ENCODE measurements at regions not wholly inside any gene's neighbourhood (a gene's known extent, or its start where the extent isn't known, plus 50 kb on each side); places are given as distances from the start of the nearest gene placed in this dataset.
"Not testable (repeated sequence)": the region's sequence is repeated elsewhere in the genome, so short reads cannot be mapped to it uniquely, and the experiment has no call there.

DNA sequence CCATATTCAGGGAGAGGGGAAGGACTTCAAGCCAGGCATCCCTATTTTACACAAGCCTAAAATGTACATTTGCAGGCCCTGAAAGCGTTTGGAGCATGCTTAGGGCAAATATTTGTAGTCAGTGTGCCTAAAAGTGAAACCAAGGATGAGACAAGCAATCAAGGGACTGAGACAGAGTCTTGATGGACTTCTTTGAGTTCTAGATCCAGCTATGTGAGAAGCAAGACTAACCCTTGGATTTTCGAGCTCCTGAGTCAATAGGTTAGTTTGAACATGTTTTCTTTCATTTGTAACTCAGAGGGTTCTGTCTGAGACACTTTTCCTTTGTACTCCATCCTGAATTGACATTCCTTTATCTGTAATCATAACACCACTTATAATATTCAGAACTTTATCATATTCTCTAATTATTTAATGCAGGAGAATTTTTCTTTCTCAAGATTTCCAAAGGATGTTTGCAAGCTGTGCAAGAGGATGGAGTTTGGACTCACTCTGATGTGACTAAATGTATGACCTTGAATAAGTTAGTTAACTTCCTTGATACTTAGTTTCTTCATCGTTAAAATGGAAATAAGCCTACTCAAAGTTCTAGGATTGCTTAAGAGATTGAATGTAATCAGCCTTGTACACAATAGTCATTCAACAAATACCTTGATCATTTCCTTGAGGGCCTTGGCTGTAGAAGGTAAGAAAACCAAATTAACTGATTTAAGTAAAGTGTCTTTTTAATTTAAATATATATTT, 1237.8 kb upstream of the ZEB2 start:
- DNase-seq (no peak), ATAC-seq (no peak)
- no peaks in the 10 kb centered on the region for H3K9me3 ChIP-seq (ENCODE audit: control insufficient read depth, low read length, poor library complexity, severe bottlenecking)
- no peaks in the 10 kb centered on the region for H3K4me1 Mint-ChIP-seq
- H3K36me3 Mint-ChIP-seq (ENCODE audit: low read depth): no peaks in the 10 kb centered on the region
- H3K4me3 Mint-ChIP-seq: no peak overlapping the region
- H3K27me3 Mint-ChIP-seq: no peaks in the 10 kb centered on the region
- H3K27ac Mint-ChIP-seq: no peak overlapping the region

GRCh38 chr2:145755019-145755837, 1235.3 kb upstream of the ZEB2 start:
- Mint-ChIP-seq H3K27me3 (no peaks in the 10 kb centered on the region), H3K27ac (no peak overlapping the region), H3K4me3 (no peak overlapping the region), H3K4me1 (no peaks in the 10 kb centered on the region), H3K36me3 (ENCODE audit: low read depth) (no peaks in the 10 kb centered on the region)
- DNase-seq (no peak), ATAC-seq (no peak)
- H3K9me3 ChIP-seq (ENCODE audit: control insufficient read depth, low read length, poor library complexity, severe bottlenecking): no peaks in the 10 kb centered on the region

DNA sequence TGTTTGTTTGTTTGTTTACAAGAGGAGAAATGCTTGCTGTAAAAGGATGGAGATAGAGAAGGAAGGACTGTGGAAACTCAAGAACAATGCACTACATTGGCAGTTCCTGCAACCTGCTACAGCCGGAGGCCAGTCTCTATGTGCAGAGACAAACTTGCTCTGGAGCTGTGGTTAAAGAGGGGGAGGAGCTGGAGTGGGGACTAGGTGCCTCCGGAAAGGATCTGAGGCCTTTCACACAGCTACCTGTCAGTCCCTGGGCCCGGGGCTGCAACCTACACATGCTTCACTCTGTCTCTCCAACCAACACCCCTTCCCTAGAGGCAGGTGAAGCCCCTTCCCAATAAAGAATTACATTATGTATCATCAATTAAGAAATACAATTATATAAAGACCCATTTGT, 1234.0 kb upstream of the ZEB2 start:
- Mint-ChIP-seq H3K27me3 (no peaks in the 10 kb centered on the region), H3K36me3 (ENCODE audit: low read depth) (no peaks in the 10 kb centered on the region), H3K4me3 (no peak overlapping the region), H3K27ac (no peak overlapping the region), H3K4me1 (no peaks in the 10 kb centered on the region)
- H3K9me3 ChIP-seq (ENCODE audit: control insufficient read depth, low read length, poor library complexity, severe bottlenecking): no peaks in the 10 kb centered on the region
- DNase-seq (no peak), ATAC-seq (no peak)

DNA sequence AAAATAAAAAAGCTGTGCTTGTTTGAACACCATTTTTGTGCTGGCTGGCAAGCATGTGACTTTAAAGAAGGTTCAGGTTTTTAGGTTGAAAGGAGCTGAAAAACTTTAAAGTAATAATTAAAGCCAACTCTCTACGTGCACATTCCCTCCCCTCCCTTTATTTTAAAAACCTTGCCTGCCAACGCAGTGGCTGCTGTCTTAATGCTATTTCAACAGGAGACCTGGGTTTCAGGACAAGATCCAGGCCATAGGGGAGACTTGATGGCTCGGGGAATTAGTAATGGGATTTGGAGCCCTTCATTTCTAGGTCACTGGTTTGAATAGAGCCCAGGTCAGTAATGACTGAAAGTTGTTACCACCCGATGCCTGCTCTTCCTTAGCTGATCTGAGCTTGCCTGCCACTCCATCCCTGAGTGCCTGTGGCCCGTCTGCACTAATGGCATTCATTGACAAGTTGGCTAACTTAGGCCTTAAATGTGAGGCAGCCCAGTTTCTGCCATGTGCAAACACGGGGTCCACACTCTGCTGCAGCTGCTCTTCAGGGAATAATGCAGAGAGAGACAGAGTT, 1233.2 kb upstream of the ZEB2 start:
- H3K27ac Mint-ChIP-seq: no peak overlapping the region
- H3K36me3 Mint-ChIP-seq (ENCODE audit: low read depth): no peaks in the 10 kb centered on the region
- ATAC-seq (no peak), DNase-seq (no peak)
- no peak overlapping the region for H3K4me3 Mint-ChIP-seq
- H3K9me3 ChIP-seq (ENCODE audit: control insufficient read depth, low read length, poor library complexity, severe bottlenecking): no peaks in the 10 kb centered on the region
- no peaks in the 10 kb centered on the region for H3K27me3 Mint-ChIP-seq
- no peaks in the 10 kb centered on the region for H3K4me1 Mint-ChIP-seq

DNA sequence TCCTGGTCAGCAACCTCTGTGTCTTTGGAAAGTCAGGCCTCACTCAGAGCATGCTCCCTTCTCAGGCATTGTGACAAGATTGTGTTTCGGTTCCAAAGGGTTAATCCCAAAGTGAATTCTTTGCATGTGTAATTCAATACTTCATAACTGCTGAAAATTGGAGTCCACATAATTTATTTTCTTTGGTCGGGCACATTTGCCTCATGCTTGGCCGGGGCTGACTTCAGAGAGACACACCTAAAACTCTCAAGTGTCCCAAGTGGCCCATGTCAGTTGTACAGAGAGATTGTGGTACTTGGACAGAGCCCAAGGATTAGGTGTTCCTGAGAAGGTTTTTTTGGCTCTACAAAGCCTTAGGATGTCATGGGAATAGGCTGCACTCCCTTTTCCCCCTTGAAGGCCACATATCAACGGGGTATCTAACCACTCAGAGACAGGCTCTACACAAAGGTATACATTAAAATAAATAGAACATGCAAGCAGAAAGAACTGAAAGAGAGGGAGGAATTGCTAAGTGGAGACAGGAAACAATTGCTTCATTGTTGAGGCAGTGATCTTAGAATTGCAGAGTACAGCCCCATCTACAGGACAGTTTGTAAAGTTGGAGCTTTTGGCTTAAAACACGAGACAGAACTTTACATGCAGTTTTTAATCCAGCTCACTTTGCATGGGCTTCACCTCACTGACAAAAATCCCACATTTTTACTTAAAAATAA, 1232.3 kb upstream of the ZEB2 start:
- Mint-ChIP-seq H3K36me3 (ENCODE audit: low read depth) (no peaks in the 10 kb centered on the region), H3K4me1 (no peaks in the 10 kb centered on the region), H3K27me3 (no peaks in the 10 kb centered on the region), H3K27ac (no peak overlapping the region), H3K4me3 (no peak overlapping the region)
- ATAC-seq: peak; percentile 30
- H3K9me3 ChIP-seq (ENCODE audit: control insufficient read depth, low read length, poor library complexity, severe bottlenecking): no peaks in the 10 kb centered on the region
- DNase-seq: no peak

DNA sequence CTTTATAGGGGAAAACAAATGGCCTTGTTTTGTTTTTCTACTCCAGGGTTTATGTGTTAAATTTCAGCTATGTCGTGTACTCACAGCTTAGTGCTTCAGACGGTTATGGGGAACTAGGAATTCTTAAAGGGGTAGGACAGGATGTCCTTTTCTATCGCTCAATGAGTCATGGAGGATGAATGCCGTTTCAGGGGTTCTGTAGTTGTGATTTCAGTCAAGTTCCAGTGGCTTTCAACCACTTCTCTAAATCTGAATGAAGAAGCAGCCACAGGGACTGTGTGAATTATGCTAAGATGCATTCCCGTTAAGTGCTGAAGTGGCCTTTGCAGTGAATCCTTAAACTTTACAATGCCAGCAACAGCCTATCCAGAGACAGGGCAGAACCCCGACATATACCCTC, 1231.7 kb upstream of the ZEB2 start:
- H3K9me3 ChIP-seq (ENCODE audit: control insufficient read depth, low read length, poor library complexity, severe bottlenecking): no peaks in the 10 kb centered on the region
- H3K4me3 Mint-ChIP-seq: no peak overlapping the region
- ATAC-seq (peak; percentile 57), DNase-seq (no peak)
- no peak overlapping the region for H3K27ac Mint-ChIP-seq
- H3K4me1 Mint-ChIP-seq: no peaks in the 10 kb centered on the region
- H3K27me3 Mint-ChIP-seq: no peaks in the 10 kb centered on the region
- H3K36me3 Mint-ChIP-seq (ENCODE audit: low read depth): no peaks in the 10 kb centered on the region

DNA sequence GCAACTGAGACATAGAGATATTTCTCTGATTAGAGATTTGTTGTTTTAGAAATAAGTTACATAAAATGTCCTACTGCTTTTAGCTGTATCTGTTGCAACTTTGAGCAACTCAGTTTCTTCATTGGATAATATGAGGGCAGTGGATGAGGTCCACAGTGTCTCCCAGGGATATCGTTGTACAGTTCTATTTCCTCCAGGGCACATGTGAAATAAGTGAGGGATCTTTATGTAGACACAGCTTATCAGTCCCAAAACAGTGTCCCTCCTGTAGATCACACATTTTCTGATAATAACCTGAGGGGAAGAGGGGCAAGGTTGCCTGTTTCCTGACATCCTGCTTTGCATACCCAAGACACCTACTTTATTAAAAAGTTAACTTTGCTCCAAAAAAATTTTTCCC, 1231.2 kb upstream of the ZEB2 start:
- ATAC-seq (no peak), DNase-seq (no peak)
- Mint-ChIP-seq H3K4me3 (no peak overlapping the region), H3K36me3 (ENCODE audit: low read depth) (no peaks in the 10 kb centered on the region), H3K4me1 (no peaks in the 10 kb centered on the region), H3K27ac (no peak overlapping the region), H3K27me3 (no peaks in the 10 kb centered on the region)
- H3K9me3 ChIP-seq (ENCODE audit: control insufficient read depth, low read length, poor library complexity, severe bottlenecking): no peaks in the 10 kb centered on the region

DNA sequence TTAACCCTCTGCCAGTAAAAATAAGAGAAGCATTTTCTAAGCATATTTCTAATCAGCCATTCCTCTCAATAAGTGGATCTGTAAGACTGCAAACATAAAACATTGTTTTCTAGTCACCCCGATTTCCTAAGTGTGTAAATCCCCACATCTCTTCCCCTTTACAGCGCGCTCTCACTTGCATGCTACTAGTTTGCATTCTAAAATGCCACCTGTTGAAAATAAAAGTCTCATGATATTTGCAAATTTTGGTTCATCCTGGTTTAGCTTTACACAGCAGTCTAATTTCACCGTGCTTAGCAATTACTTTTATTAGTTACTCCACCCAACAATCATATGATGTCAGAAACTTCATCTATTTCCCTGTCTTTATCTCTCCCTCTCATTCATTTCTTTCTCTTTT, 1230.7 kb upstream of the ZEB2 start:
- Mint-ChIP-seq H3K36me3 (ENCODE audit: low read depth) (no peaks in the 10 kb centered on the region), H3K4me1 (no peaks in the 10 kb centered on the region), H3K27me3 (no peaks in the 10 kb centered on the region), H3K27ac (no peak overlapping the region), H3K4me3 (no peak overlapping the region)
- H3K9me3 ChIP-seq (ENCODE audit: control insufficient read depth, low read length, poor library complexity, severe bottlenecking): no peaks in the 10 kb centered on the region
- DNase-seq (no peak), ATAC-seq (no peak)

DNA sequence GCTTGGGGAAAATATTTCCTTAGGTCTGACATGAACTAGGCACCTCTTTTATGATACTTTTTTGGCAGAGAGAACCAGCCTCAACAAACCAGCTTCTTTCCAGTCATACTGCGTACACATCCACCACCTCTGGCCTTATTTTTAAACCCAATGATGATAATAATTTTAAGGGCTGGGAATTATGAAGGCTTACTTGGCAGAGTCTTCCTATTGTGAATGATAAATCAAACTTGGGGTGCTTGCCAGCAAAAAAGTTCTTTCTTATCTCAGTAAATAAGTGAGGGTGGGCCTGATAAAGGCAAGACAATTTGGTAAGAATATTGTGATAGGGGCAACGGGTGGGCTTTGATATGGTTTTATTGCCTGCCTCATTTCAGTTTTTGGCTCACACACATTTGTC, 1230.2 kb upstream of the ZEB2 start:
- H3K4me3 Mint-ChIP-seq: no peak overlapping the region
- no peaks in the 10 kb centered on the region for H3K4me1 Mint-ChIP-seq
- H3K27me3 Mint-ChIP-seq: no peaks in the 10 kb centered on the region
- no peak for ATAC-seq
- H3K9me3 ChIP-seq (ENCODE audit: control insufficient read depth, low read length, poor library complexity, severe bottlenecking): no peaks in the 10 kb centered on the region
- H3K27ac Mint-ChIP-seq: no peak overlapping the region
- no peak for DNase-seq
- no peaks in the 10 kb centered on the region for H3K36me3 Mint-ChIP-seq (ENCODE audit: low read depth)

DNA sequence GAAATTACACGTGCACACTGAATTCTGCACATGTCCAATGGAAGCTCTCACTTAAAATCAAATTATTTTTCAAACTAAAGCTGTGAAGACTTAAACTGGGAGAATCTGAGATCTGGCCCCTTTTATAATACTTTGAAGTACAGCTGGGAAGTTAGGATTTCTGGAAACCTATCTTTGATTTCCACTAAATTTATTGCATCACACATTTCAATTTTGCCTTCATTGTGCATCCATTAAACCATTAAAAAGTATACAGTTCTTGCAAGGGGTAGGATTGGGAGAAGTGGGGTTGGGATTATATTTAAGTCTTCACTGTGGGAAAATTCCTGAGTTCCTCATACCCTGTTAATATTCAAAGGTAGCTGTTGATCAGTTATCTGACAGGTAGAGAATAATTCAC, 1229.6 kb upstream of the ZEB2 start:
- DNase-seq: no peak
- H3K4me1 Mint-ChIP-seq: no peaks in the 10 kb centered on the region
- no peak overlapping the region for H3K4me3 Mint-ChIP-seq
- no peak overlapping the region for H3K27ac Mint-ChIP-seq
- H3K9me3 ChIP-seq (ENCODE audit: control insufficient read depth, low read length, poor library complexity, severe bottlenecking): no peaks in the 10 kb centered on the region
- H3K27me3 Mint-ChIP-seq: no peaks in the 10 kb centered on the region
- H3K36me3 Mint-ChIP-seq (ENCODE audit: low read depth): no peaks in the 10 kb centered on the region
- no peak for ATAC-seq

DNA sequence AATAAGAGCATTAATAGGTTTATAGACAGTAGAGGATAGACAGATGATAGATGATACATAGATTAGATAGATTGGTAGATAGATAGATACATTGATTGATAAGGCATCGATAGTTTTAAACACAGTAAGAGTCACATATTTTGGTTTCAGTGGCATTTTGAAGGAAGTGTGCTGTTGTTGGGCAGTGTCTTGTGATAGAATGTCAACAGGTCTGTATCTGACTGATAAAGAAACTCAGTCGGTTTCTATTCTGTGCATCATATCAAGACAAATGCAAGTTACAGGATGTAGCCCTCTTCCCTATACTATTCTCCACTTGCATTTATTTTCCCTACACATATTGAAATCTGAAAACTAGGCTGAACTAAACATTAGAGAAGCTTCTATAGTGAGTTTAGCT, 1229.0 kb upstream of the ZEB2 start:
- no peak for ATAC-seq

GRCh38 chr2:145747715-145748114, 1227.8 kb upstream of the ZEB2 start:
- H3K4me3 Mint-ChIP-seq: no peak overlapping the region

More for the DNA sequence above, 1229.0 kb upstream of the ZEB2 start:
- no peaks in the 10 kb centered on the region for H3K27me3 Mint-ChIP-seq
- no peaks in the 10 kb centered on the region for H3K9me3 ChIP-seq (ENCODE audit: control insufficient read depth, low read length, poor library complexity, severe bottlenecking)
- no peak overlapping the region for H3K27ac Mint-ChIP-seq
- no peaks in the 10 kb centered on the region for H3K36me3 Mint-ChIP-seq (ENCODE audit: low read depth)
- DNase-seq: no peak
- no peak overlapping the region for H3K4me3 Mint-ChIP-seq
- no peaks in the 10 kb centered on the region for H3K4me1 Mint-ChIP-seq

GRCh38 chr2:145745387-145745721, 1225.4 kb upstream of the ZEB2 start:
- H3K36me3 Mint-ChIP-seq (ENCODE audit: low read depth); ATAC-seq; H3K4me3 Mint-ChIP-seq; H3K9me3 ChIP-seq (ENCODE audit: control insufficient read depth, low read length, poor library complexity, severe bottlenecking); H3K27me3 Mint-ChIP-seq; H3K4me1 Mint-ChIP-seq; H3K27ac Mint-ChIP-seq; DNase-seq: not testable (repeated sequence)

More at GRCh38 chr2:145747715-145748114, 1227.8 kb upstream of the ZEB2 start:
- Mint-ChIP-seq H3K36me3 (ENCODE audit: low read depth) (no peaks in the 10 kb centered on the region), H3K27me3 (no peaks in the 10 kb centered on the region), H3K27ac (no peak overlapping the region), H3K4me1 (no peaks in the 10 kb centered on the region)
- ATAC-seq (no peak), DNase-seq (no peak)
- H3K9me3 ChIP-seq (ENCODE audit: control insufficient read depth, low read length, poor library complexity, severe bottlenecking): no peaks in the 10 kb centered on the region
